Ishikawa (cell line): ENCODE measurements at regions not wholly inside any gene's neighbourhood (a gene's known extent, or its start where the extent isn't known, plus 50 kb on each side); places are given as distances from the start of the nearest gene placed in this dataset.

Experiments used
- CEBPB ChIP-seq: IDR thresholded peaks from 2 replicates; pipeline ENCODE4 v1.6.1; 2012
- CREB1 ChIP-seq: IDR thresholded peaks from 2 replicates; pipeline ENCODE4 v1.6.1; 2012; ENCODE audit warnings: low read depth
- EGR1 ChIP-seq: IDR thresholded peaks from 2 replicates; pipeline ENCODE4 v1.6.1; 2012
- EP300 ChIP-seq: IDR thresholded peaks from 2 replicates; pipeline ENCODE4 v1.6.1; 2012; ENCODE audit warnings: borderline replicate concordance
- FOXM1 ChIP-seq: IDR thresholded peaks from 2 replicates; pipeline ENCODE4 v1.6.1; 2012; ENCODE audit warnings: low read depth, borderline replicate concordance
- MAX ChIP-seq: IDR thresholded peaks from 2 replicates; pipeline ENCODE4 v1.6.1; 2012
- NFIC ChIP-seq: IDR thresholded peaks from 2 replicates; pipeline ENCODE4 v1.6.1; 2012
- RAD21 ChIP-seq: IDR thresholded peaks from 2 replicates; pipeline ENCODE4 v1.6.1; 2012; ENCODE audit warnings: low read depth
- REST ChIP-seq: IDR thresholded peaks from 2 replicates; pipeline ENCODE4 v1.6.1; 2012; ENCODE audit warnings: low read depth, mild to moderate bottlenecking
- TAF1 ChIP-seq: IDR thresholded peaks from 2 replicates; pipeline ENCODE4 v1.6.1; 2012; ENCODE audit warnings: low read depth, mild to moderate bottlenecking
- TCF12 ChIP-seq: IDR thresholded peaks from 2 replicates; pipeline ENCODE4 v1.6.1; 2012; ENCODE audit warnings: low read depth
- TEAD4 ChIP-seq: IDR thresholded peaks from 2 replicates; pipeline ENCODE4 v1.6.1; 2012
- USF1 ChIP-seq: IDR thresholded peaks from 2 replicates; pipeline ENCODE4 v1.6.1; 2012
- YY1 ChIP-seq: IDR thresholded peaks from 2 replicates; pipeline ENCODE4 v1.6.1; 2012; ENCODE audit warnings: low read depth
- ZBTB7A ChIP-seq: IDR thresholded peaks from 2 replicates; pipeline ENCODE4 v1.6.1; 2012; ENCODE audit warnings: low read depth

GRCh38 chr7:25557379-25557917 lies 329.2 kb upstream of the NPVF start:
- no peak for TF ChIP-seq ZBTB7A
- TF ChIP-seq YY1 = no peak
- no peak for TF ChIP-seq USF1
- TF ChIP-seq EGR1 = no peak
- TF ChIP-seq FOXM1 = no peak

DNA sequence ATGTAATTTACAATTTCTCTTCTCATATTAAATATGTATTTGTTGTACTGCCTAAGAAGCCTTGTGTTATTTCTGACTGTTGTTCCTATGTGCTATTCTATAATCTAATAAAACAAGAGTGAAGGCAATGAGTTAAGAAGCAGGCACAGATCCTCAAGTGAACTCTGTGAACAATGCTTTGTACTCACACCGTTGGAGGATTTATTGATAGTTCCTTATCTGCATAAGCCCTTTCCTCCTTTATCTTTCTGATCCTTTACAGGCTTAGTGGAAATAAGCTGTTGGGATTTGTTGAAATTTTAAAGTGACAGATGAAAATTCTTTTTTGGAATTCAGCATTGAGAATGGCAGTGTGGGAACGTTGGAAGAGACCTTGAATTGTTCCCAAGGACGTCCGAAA lies 329.6 kb upstream of the NPVF start:
- TF ChIP-seq EP300 (no peak), USF1 (no peak), NFIC (no peak), TAF1 (no peak), TCF12 (no peak), MAX (no peak), FOXM1 (no peak), TEAD4 (no peak), RAD21 (no peak), YY1 (no peak), CREB1 (no peak), CEBPB (no peak), EGR1 (no peak), ZBTB7A (no peak)

- TF ChIP-seq CREB1 = no peak
- TF ChIP-seq NFIC = no peak
- no peak for TF ChIP-seq TCF12
- TF ChIP-seq TAF1 = no peak
- no peak for TF ChIP-seq EGR1
- TF ChIP-seq ZBTB7A = no peak
- no peak for TF ChIP-seq USF1
- no peak for TF ChIP-seq FOXM1
These were observed 330.3 kb upstream of the NPVF start for GRCh38 chr7:25558605-25559004.

DNA sequence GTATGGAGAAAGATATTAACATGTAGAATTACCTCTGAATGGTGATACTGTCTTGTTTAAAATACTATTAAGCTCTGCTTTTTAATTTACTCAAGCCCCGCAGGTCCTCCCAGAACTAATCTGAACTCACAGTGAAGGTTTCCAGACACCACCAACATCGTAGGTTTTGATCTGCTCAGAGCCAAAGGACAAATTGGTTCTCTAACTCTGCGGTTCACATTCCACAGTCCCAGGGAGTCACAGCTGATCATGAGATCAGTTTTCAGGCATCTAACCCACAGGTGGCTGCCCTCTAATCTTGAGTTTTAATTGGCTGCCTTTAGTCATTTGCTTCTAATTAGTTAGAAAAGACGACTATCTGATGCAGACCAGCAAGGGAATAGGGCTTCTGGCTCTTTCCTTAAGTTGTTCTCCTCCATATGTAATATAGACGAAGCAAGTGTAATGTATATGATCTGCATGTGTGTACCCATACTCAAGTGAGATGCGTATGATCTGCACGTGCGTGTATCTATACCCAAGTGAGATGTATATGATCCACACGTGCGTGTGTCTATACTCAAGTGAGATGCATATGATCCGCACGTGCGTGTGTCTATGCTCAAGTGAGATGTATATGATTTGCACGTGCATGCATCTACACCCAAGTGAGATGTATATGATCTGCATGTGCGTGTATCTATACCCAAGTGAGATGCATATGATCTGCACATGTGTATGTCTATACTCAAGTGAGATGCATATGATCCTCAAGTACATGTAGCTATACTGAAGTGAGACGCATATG lies 331.5 kb upstream of the NPVF start:
- TF ChIP-seq EGR1 = no peak

DNA sequence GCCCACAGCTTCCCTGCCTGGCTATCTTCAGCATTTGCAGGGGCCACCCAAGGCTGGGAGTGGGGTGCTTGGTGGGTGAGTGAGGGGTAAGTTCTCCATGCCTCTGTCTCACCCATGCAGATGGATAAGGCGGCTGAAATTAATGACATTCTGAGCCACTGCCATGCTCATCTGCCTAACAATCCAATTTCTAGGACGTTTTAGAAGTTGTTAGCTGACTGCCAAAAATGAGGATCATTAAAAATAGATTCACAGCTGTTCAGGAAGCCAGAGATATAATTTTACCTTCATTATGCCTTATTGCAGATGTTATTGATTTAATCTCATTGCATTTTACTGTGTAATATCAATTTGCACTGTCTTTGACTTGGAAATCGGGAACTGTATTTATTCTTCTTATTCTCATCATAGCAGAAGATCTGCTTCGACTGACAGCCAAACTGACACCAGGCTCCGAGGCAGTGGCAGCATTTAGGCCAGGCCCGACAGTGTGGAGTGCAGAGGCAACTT lies 334.4 kb upstream of the NPVF start:
- TF ChIP-seq EGR1 = no peak
- TF ChIP-seq EP300 = no peak
- TF ChIP-seq TAF1 = no peak
- no peak for TF ChIP-seq USF1
- no peak for TF ChIP-seq FOXM1
- no peak for TF ChIP-seq NFIC

GRCh38 chr7:25565002-25565401 lies 336.7 kb upstream of the NPVF start:
- TF ChIP-seq REST = no peak
- TF ChIP-seq TEAD4 = no peak
- no peak for TF ChIP-seq TAF1
- TF ChIP-seq CEBPB = no peak
- TF ChIP-seq RAD21 = no peak
- TF ChIP-seq EP300 = no peak
- no peak for TF ChIP-seq YY1
- TF ChIP-seq MAX = no peak
- no peak for TF ChIP-seq NFIC
- TF ChIP-seq FOXM1 = no peak
- no peak for TF ChIP-seq CREB1
- no peak for TF ChIP-seq TCF12
- TF ChIP-seq USF1 = no peak
- no peak for TF ChIP-seq EGR1
- no peak for TF ChIP-seq ZBTB7A

GRCh38 chr7:25565949-25566348 lies 337.7 kb upstream of the NPVF start:
- TF ChIP-seq NFIC (no peak), RAD21 (peak; percentile 76), CEBPB (no peak), REST (no peak), EP300 (no peak)
